ENCODE measurements at regions not wholly inside any gene's neighbourhood (a gene's known extent, or its start where the extent isn't known, plus 50 kb on each side); places are given as distances from the start of the nearest gene placed in this dataset.
A peak's percentile ranks its signal among the peaks of the same experiment; 100 is the strongest.

GRCh38 chr1:99176753-99177152 lies 87.5 kb upstream of the PLPPR4 start:
- H3K27ac ChIP-seq = no peak overlapping the region
- DNase-seq (ENCODE audit: low spot score in 2 of 2) = no peak
- TF ChIP-seq CTCF (IDR thresholded peaks at IDR 0.05) = no peak
- H3K4me1 ChIP-seq = no peaks in the 10 kb centered on the region
- no peaks in the 10 kb centered on the region for H3K36me3 ChIP-seq
- no peaks in the 10 kb centered on the region for H3K9me3 ChIP-seq
- intact Hi-C loops (cut with DNase I) = loop anchor here (5.0 kb wide), 1 partner anchor 531 kb away; no protein-coding TSS in a partner anchor
- no peak overlapping the region for H3K4me3 ChIP-seq
- no peaks in the 10 kb centered on the region for H3K27me3 ChIP-seq

GRCh38 chr1:99177465-99177864 lies 86.8 kb upstream of the PLPPR4 start:
- H3K4me1 ChIP-seq = no peaks in the 10 kb centered on the region
- no peaks in the 10 kb centered on the region for H3K27me3 ChIP-seq
- H3K36me3 ChIP-seq = no peaks in the 10 kb centered on the region
- TF ChIP-seq CTCF (IDR thresholded peaks at IDR 0.05) = no peak
- no peaks in the 10 kb centered on the region for H3K9me3 ChIP-seq
- H3K4me3 ChIP-seq = no peak overlapping the region
- intact Hi-C loops (cut with DNase I) = loop anchor here (5.0 kb wide), 1 partner anchor 530 kb away; no protein-coding TSS in a partner anchor
- DNase-seq (ENCODE audit: low spot score in 2 of 2) = no peak
- no peak overlapping the region for H3K27ac ChIP-seq

- intact Hi-C loops (cut with DNase I) = loop anchor here (2.0 kb wide), 1 partner anchor 300 kb away; no protein-coding TSS in a partner anchor
- TF ChIP-seq CTCF (IDR thresholded peaks at IDR 0.05) = peak; percentile 42 to 66 (median 61)
- no peak overlapping the region for H3K4me3 ChIP-seq
- no peak overlapping the region for H3K27ac ChIP-seq
- H3K9me3 ChIP-seq = no peaks in the 10 kb centered on the region
- no peaks in the 10 kb centered on the region for H3K4me1 ChIP-seq
- peak in 1 of 2 donors; percentile 80 for DNase-seq (ENCODE audit: low spot score in 2 of 2)
- H3K36me3 ChIP-seq = no peaks in the 10 kb centered on the region
- no peaks in the 10 kb centered on the region for H3K27me3 ChIP-seq
These were observed 83.9 kb upstream of the PLPPR4 start for GRCh38 chr1:99180343-99180808.

GRCh38 chr1:99180915-99181314 lies 83.4 kb upstream of the PLPPR4 start:
- TF ChIP-seq CTCF (IDR thresholded peaks at IDR 0.05) = no peak
- no peak overlapping the region for H3K27ac ChIP-seq
- intact Hi-C loops (cut with DNase I) = loop anchor here (2.0 kb wide), 1 partner anchor 300 kb away; no protein-coding TSS in a partner anchor

GRCh38 chr1:99181892-99182291 lies 82.4 kb upstream of the PLPPR4 start:
- Histone ChIP-seq H3K27me3 (no peaks in the 10 kb centered on the region), H3K4me3 (no peak overlapping the region), H3K9me3 (no peaks in the 10 kb centered on the region), H3K4me1 (no peaks in the 10 kb centered on the region), H3K36me3 (no peaks in the 10 kb centered on the region), H3K27ac (no peak overlapping the region)
- no peak for TF ChIP-seq CTCF (IDR thresholded peaks at IDR 0.05)
- intact Hi-C loops (cut with DNase I) = loop anchor here (2.0 kb wide), 1 partner anchor 299 kb away; no protein-coding TSS in a partner anchor
- DNase-seq (ENCODE audit: low spot score in 2 of 2) = no peak

More at GRCh38 chr1:99180915-99181314, 83.4 kb upstream of the PLPPR4 start:
- H3K4me3 ChIP-seq = no peak overlapping the region
- no peaks in the 10 kb centered on the region for H3K9me3 ChIP-seq
- H3K27me3 ChIP-seq = no peaks in the 10 kb centered on the region
- DNase-seq (ENCODE audit: low spot score in 2 of 2) = no peak
- H3K36me3 ChIP-seq = no peaks in the 10 kb centered on the region
- H3K4me1 ChIP-seq = no peaks in the 10 kb centered on the region

DNA sequence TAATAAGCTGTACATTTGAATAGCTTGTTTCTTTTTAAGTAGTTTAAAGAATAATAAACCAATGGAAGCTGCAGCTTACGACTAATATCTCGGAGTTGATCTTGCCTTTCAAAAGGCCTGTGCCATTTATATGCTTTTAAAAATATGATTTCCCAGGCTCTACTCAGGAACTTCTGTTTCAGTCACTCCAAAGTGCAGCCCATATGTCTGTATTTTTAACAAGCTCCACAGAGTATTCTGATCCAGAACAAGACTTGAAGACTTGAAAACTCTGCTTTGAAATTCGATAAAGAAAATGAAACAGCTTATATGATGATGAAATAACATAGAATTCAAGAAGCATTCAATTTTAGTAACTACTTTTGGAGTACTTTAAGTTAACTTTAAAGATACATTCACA lies 79.1 kb upstream of the PLPPR4 start:
- Histone ChIP-seq H3K27ac (no peak overlapping the region), H3K4me3 (no peak overlapping the region), H3K9me3 (no peaks in the 10 kb centered on the region), H3K4me1 (no peaks in the 10 kb centered on the region), H3K36me3 (no peaks in the 10 kb centered on the region), H3K27me3 (no peaks in the 10 kb centered on the region)
- intact Hi-C loops (cut with DNase I) = no loop called here
- TF ChIP-seq CTCF (IDR thresholded peaks at IDR 0.05) = no peak
- no peak for DNase-seq (ENCODE audit: low spot score in 2 of 2)

Data from ascending aorta (tissue), 2 donors.